ENCODE measurements at regions not wholly inside any gene's neighbourhood (a gene's known extent, or its start where the extent isn't known, plus 50 kb on each side); places are given as distances from the start of the nearest gene placed in this dataset.
"Not testable (repeated sequence)": the region's sequence is repeated elsewhere in the genome, so short reads cannot be mapped to it uniquely, and the experiment has no call there.

DNA sequence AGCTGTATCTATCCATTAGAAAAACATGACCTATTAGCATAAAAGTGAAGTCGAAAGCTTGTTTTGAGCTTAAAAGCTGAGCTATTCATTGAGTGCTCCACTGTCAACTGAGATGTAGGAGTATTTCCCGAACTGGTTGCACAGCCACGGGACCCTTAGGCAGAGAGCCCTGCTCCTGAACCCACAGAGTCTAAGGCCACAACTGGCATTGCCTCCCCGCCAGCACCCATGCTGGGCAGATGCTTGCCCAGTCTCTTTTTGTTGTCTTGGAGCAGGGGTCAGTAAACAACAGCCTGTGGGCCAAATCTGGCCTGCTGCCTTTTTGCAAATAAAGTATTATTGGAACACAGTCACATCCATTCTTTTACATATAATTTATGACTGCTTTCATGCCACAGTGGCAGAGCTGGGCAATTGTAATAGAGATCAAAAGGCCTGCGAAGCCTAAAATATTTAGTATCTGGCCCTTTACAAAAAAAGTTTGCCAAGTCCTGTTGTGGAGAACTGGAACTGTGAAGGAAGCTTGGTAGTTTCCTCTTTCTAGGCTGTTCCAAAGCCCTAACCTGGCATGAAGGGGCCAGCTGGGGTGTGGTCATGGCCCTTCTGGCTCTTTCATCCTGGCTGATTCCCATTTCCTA is 58.4 kb upstream of the WAPL start:
- H3K36me3 ChIP-seq (ENCODE audit: control insufficient read depth in 2 of 2, insufficient read depth in 2 of 2, low read length in 2 of 2), result no peaks in the 10 kb centered on the region
- H3K4me3 ChIP-seq (ENCODE audit: low read length in 2 of 2), result no peak overlapping the region
- no peaks in the 10 kb centered on the region for H3K27me3 ChIP-seq (ENCODE audit: control insufficient read depth in 2 of 2, insufficient read depth in 2 of 2, low read length in 2 of 2)
- no peak overlapping the region for H3K9ac ChIP-seq (ENCODE audit: low read depth in 1 of 2, low read length in 2 of 2)
- no peaks in the 10 kb centered on the region for H3K9me3 ChIP-seq (ENCODE audit: control insufficient read depth in 2 of 2, low read length in 2 of 2)
- no peak overlapping the region for H3K27ac ChIP-seq (ENCODE audit: low read depth in 2 of 2, low read length in 2 of 2)
- no peaks in the 10 kb centered on the region for H3K4me1 ChIP-seq (ENCODE audit: control insufficient read depth in 2 of 2, insufficient read depth in 2 of 2, low read length in 2 of 2)

- H3K27me3 ChIP-seq (ENCODE audit: control insufficient read depth in 2 of 2, insufficient read depth in 2 of 2, low read length in 2 of 2), result no peaks in the 10 kb centered on the region
- no peak overlapping the region for H3K27ac ChIP-seq (ENCODE audit: low read depth in 2 of 2, low read length in 2 of 2)
- no peaks in the 10 kb centered on the region for H3K36me3 ChIP-seq (ENCODE audit: control insufficient read depth in 2 of 2, insufficient read depth in 2 of 2, low read length in 2 of 2)
- H3K9me3 ChIP-seq (ENCODE audit: control insufficient read depth in 2 of 2, low read length in 2 of 2), result no peaks in the 10 kb centered on the region
- H3K4me1 ChIP-seq (ENCODE audit: control insufficient read depth in 2 of 2, insufficient read depth in 2 of 2, low read length in 2 of 2), result no peaks in the 10 kb centered on the region
- H3K9ac ChIP-seq (ENCODE audit: low read depth in 1 of 2, low read length in 2 of 2), result no peak overlapping the region
- H3K4me3 ChIP-seq (ENCODE audit: low read length in 2 of 2), result no peak overlapping the region
These were observed 58.9 kb upstream of the WAPL start for GRCh38 chr10:86580521-86580891.

DNA sequence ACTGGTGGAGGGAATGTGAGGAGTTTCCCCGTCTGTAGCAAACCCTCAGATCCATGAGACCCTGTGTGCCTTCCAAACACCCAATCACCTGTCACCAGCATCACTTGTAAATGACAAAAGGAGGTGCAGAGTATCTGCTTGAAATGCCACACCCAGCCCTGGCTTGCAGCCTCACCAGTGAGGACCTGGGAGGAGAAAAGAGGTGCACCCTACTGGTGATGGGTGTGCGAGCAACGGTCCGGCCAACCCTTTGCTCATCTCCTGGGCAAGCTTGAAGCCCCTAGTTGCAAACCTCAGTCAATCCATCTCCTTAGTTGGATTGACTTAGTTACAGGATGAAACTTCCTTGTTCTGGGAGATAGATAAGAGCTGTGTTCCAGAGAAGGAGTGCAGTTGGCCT is 62.4 kb upstream of the WAPL start:
- H3K36me3 ChIP-seq (ENCODE audit: control insufficient read depth in 2 of 2, insufficient read depth in 2 of 2, low read length in 2 of 2), result no peaks in the 10 kb centered on the region
- no peaks in the 10 kb centered on the region for H3K9me3 ChIP-seq (ENCODE audit: control insufficient read depth in 2 of 2, low read length in 2 of 2)

GRCh38 chr10:86585037-86585929 is 63.7 kb upstream of the WAPL start:
- Histone ChIP-seq H3K4me3 (ENCODE audit: low read length in 2 of 2) (peak overlapping the region in 1 of 2 donors; percentile 35), H3K27ac (ENCODE audit: low read depth in 2 of 2, low read length in 2 of 2) (no peak overlapping the region), H3K27me3 (ENCODE audit: control insufficient read depth in 2 of 2, insufficient read depth in 2 of 2, low read length in 2 of 2) (no peaks in the 10 kb centered on the region), H3K9me3 (ENCODE audit: control insufficient read depth in 2 of 2, low read length in 2 of 2) (no peaks in the 10 kb centered on the region), H3K4me1 (ENCODE audit: control insufficient read depth in 2 of 2, insufficient read depth in 2 of 2, low read length in 2 of 2) (no peaks in the 10 kb centered on the region), H3K36me3 (ENCODE audit: control insufficient read depth in 2 of 2, insufficient read depth in 2 of 2, low read length in 2 of 2) (no peaks in the 10 kb centered on the region), H3K9ac (ENCODE audit: low read depth in 1 of 2, low read length in 2 of 2) (no peak overlapping the region)

More for the DNA sequence above, 62.4 kb upstream of the WAPL start:
- Histone ChIP-seq H3K27ac (ENCODE audit: low read depth in 2 of 2, low read length in 2 of 2) (no peak overlapping the region), H3K4me3 (ENCODE audit: low read length in 2 of 2) (no peak overlapping the region), H3K9ac (ENCODE audit: low read depth in 1 of 2, low read length in 2 of 2) (no peak overlapping the region), H3K4me1 (ENCODE audit: control insufficient read depth in 2 of 2, insufficient read depth in 2 of 2, low read length in 2 of 2) (no peaks in the 10 kb centered on the region), H3K27me3 (ENCODE audit: control insufficient read depth in 2 of 2, insufficient read depth in 2 of 2, low read length in 2 of 2) (no peaks in the 10 kb centered on the region)

- H3K4me1 ChIP-seq (ENCODE audit: control insufficient read depth in 2 of 2, insufficient read depth in 2 of 2, low read length in 2 of 2), result no peaks in the 10 kb centered on the region
- H3K36me3 ChIP-seq (ENCODE audit: control insufficient read depth in 2 of 2, insufficient read depth in 2 of 2, low read length in 2 of 2), result no peaks in the 10 kb centered on the region
- H3K27ac ChIP-seq (ENCODE audit: low read depth in 2 of 2, low read length in 2 of 2), result no peak overlapping the region
- H3K4me3 ChIP-seq (ENCODE audit: low read length in 2 of 2), result no peak overlapping the region
- H3K9ac ChIP-seq (ENCODE audit: low read depth in 1 of 2, low read length in 2 of 2), result no peak overlapping the region
- H3K9me3 ChIP-seq (ENCODE audit: control insufficient read depth in 2 of 2, low read length in 2 of 2), result no peaks in the 10 kb centered on the region
- no peaks in the 10 kb centered on the region for H3K27me3 ChIP-seq (ENCODE audit: control insufficient read depth in 2 of 2, insufficient read depth in 2 of 2, low read length in 2 of 2)
These were observed 64.9 kb upstream of the WAPL start for GRCh38 chr10:86586516-86586915.

- not testable (repeated sequence) for H3K27ac ChIP-seq (ENCODE audit: low read depth in 2 of 2, low read length in 2 of 2); H3K36me3 ChIP-seq (ENCODE audit: control insufficient read depth in 2 of 2, insufficient read depth in 2 of 2, low read length in 2 of 2)
These were observed 65.6 kb upstream of the OPN4 start for GRCh38 chr10:86588781-86589180.

DNA sequence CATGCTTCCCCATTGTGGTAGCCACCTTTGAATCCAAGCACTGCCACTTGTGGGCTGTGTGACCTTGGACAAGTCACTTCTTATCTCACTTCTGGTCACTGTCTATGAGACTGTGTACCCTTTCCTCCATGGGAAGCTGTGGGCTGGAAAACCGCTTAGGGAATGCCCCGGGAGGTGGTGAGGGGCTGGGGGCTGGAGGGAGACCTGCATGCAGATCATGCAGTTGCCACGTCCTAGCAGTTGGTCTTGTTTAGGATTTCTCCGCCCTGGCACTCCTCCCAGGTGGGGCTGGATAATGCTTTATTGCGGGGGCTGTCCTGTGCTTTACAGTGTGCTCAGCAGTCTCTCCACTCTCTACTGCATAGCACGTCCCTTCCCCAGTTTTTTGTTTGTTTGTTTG is 62.9 kb upstream of the OPN4 start:
- Histone ChIP-seq H3K27ac (ENCODE audit: low read depth in 2 of 2, low read length in 2 of 2) (no peak overlapping the region), H3K9ac (ENCODE audit: low read depth in 1 of 2, low read length in 2 of 2) (no peak overlapping the region), H3K4me1 (ENCODE audit: control insufficient read depth in 2 of 2, insufficient read depth in 2 of 2, low read length in 2 of 2) (no peaks in the 10 kb centered on the region), H3K36me3 (ENCODE audit: control insufficient read depth in 2 of 2, insufficient read depth in 2 of 2, low read length in 2 of 2) (no peaks in the 10 kb centered on the region), H3K27me3 (ENCODE audit: control insufficient read depth in 2 of 2, insufficient read depth in 2 of 2, low read length in 2 of 2) (no peaks in the 10 kb centered on the region), H3K4me3 (ENCODE audit: low read length in 2 of 2) (no peak overlapping the region), H3K9me3 (ENCODE audit: control insufficient read depth in 2 of 2, low read length in 2 of 2) (no peaks in the 10 kb centered on the region)

More at GRCh38 chr10:86588781-86589180, 65.6 kb upstream of the OPN4 start:
- H3K4me1 ChIP-seq (ENCODE audit: control insufficient read depth in 2 of 2, insufficient read depth in 2 of 2, low read length in 2 of 2); H3K4me3 ChIP-seq (ENCODE audit: low read length in 2 of 2); H3K27me3 ChIP-seq (ENCODE audit: control insufficient read depth in 2 of 2, insufficient read depth in 2 of 2, low read length in 2 of 2); H3K9ac ChIP-seq (ENCODE audit: low read depth in 1 of 2, low read length in 2 of 2); H3K9me3 ChIP-seq (ENCODE audit: control insufficient read depth in 2 of 2, low read length in 2 of 2): not testable (repeated sequence)

- H3K9ac ChIP-seq (ENCODE audit: low read depth in 1 of 2, low read length in 2 of 2), result peak overlapping the region in 1 of 2 donors; percentile 26
- H3K9me3 ChIP-seq (ENCODE audit: control insufficient read depth in 2 of 2, low read length in 2 of 2), result no peaks in the 10 kb centered on the region
- H3K27ac ChIP-seq (ENCODE audit: low read depth in 2 of 2, low read length in 2 of 2), result no peak overlapping the region
- H3K36me3 ChIP-seq (ENCODE audit: control insufficient read depth in 2 of 2, insufficient read depth in 2 of 2, low read length in 2 of 2), result no peaks in the 10 kb centered on the region
- no peaks in the 10 kb centered on the region for H3K4me1 ChIP-seq (ENCODE audit: control insufficient read depth in 2 of 2, insufficient read depth in 2 of 2, low read length in 2 of 2)
- no peak overlapping the region for H3K4me3 ChIP-seq (ENCODE audit: low read length in 2 of 2)
- H3K27me3 ChIP-seq (ENCODE audit: control insufficient read depth in 2 of 2, insufficient read depth in 2 of 2, low read length in 2 of 2), result no peaks in the 10 kb centered on the region
These were observed 61.9 kb upstream of the OPN4 start for GRCh38 chr10:86592413-86592812.

DNA sequence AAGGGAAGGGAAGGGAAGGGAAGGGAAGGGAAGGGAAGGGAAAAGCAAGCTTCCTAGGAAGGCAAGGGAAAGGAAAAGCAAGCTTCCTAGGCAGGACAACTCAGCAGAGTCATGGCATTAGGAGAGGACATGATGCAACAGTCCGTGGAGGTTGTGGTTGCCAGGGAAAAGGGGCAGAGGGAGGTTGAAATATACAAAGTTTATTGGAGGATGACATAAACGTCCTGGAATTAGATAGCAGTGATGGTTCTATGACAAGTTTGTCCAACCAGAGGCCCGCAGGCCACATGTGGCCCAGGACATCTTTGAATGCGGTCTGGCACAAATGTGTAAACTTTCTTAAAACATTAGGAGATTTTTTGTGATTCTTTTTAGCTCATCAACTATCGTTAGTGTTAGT is 59.8 kb upstream of the OPN4 start:
- H3K36me3 ChIP-seq (ENCODE audit: control insufficient read depth in 2 of 2, insufficient read depth in 2 of 2, low read length in 2 of 2), result no peaks in the 10 kb centered on the region
- no peaks in the 10 kb centered on the region for H3K27me3 ChIP-seq (ENCODE audit: control insufficient read depth in 2 of 2, insufficient read depth in 2 of 2, low read length in 2 of 2)
- no peaks in the 10 kb centered on the region for H3K9me3 ChIP-seq (ENCODE audit: control insufficient read depth in 2 of 2, low read length in 2 of 2)
- peaks cover 3 to 4% of the 10 kb centered on the region in 2 donors for H3K4me1 ChIP-seq (ENCODE audit: control insufficient read depth in 2 of 2, insufficient read depth in 2 of 2, low read length in 2 of 2)
- no peak overlapping the region for H3K4me3 ChIP-seq (ENCODE audit: low read length in 2 of 2)
- no peak overlapping the region for H3K9ac ChIP-seq (ENCODE audit: low read depth in 1 of 2, low read length in 2 of 2)
- no peak overlapping the region for H3K27ac ChIP-seq (ENCODE audit: low read depth in 2 of 2, low read length in 2 of 2)

- Histone ChIP-seq H3K36me3 (ENCODE audit: control insufficient read depth in 2 of 2, insufficient read depth in 2 of 2, low read length in 2 of 2) (no peaks in the 10 kb centered on the region), H3K27me3 (ENCODE audit: control insufficient read depth in 2 of 2, insufficient read depth in 2 of 2, low read length in 2 of 2) (no peaks in the 10 kb centered on the region), H3K27ac (ENCODE audit: low read depth in 2 of 2, low read length in 2 of 2) (no peak overlapping the region), H3K9me3 (ENCODE audit: control insufficient read depth in 2 of 2, low read length in 2 of 2) (no peaks in the 10 kb centered on the region), H3K4me1 (ENCODE audit: control insufficient read depth in 2 of 2, insufficient read depth in 2 of 2, low read length in 2 of 2) (peaks cover 7 to 9% of the 10 kb centered on the region in 2 donors), H3K4me3 (ENCODE audit: low read length in 2 of 2) (no peak overlapping the region), H3K9ac (ENCODE audit: low read depth in 1 of 2, low read length in 2 of 2) (no peak overlapping the region)
These were observed 58.9 kb upstream of the OPN4 start for GRCh38 chr10:86595496-86595895.
